ENCODE measurements at regions not wholly inside any gene's neighbourhood (a gene's known extent, or its start where the extent isn't known, plus 50 kb on each side); places are given as distances from the start of the nearest gene placed in this dataset.

DNA sequence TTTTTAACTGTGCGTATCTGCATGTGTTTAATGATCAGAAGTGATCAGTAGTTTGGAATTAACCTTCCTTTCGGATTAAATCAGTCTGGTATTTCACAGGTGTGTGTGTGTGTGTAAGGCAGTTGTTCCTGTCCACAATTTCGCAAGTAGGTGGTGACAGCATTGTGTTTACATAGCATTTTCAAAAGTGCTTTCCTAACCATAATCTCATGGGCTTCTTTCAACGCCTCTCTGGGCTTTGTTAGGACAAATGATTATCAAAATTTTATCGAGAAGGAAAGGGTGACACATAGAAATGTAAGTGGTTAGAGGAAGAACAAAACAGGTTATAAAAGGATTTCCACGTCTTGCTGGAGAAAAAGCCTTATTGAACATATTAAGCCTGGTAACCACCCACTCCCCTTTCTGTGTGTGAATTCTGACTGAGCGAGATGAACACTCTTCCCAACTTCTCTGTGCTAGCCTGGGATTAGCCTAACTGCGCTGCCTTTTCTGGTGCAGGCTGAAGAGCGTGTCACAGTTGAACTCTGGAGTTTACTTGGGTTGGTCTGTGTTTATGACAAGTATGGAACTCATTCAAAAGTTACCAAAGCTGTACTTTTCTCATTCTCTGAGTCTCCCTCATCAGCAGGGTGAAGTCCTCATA, 292.3 kb upstream of the PITRM1 start:
- no peak for DNase-seq (ENCODE audit: low read depth)

DNA sequence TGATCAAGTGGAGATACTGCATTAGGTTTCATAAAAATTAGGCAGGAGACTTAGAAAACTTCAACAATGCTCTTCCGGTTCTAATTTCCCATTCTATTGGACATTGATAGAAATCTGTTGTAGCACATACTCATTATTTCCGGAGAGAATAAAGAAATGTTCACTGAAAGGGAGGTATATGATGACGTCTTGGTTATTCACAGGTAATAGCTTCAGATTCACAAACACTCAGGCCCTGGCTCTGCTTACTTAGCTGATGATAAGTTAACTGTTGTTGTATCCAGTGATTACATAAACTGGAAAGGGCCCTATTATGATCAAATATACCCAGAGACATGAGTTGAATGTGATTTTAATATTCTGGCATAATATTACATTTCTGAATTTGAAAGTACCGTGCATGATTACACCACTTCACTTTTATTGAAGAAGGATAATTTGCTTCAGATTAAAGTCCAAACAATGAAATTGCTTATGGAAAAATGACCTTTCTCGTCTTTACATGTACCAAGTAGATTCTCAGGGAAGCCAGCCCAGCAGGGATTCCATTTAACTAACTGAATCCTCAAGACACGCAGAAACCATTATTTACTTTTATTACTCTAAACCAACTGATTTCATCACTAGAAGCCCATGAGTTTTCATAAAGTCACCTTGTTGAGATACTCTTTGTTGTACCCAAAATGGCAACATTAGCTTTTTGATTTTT, 288.0 kb upstream of the PITRM1 start:
- no peak for DNase-seq (ENCODE audit: low read depth)

DNA sequence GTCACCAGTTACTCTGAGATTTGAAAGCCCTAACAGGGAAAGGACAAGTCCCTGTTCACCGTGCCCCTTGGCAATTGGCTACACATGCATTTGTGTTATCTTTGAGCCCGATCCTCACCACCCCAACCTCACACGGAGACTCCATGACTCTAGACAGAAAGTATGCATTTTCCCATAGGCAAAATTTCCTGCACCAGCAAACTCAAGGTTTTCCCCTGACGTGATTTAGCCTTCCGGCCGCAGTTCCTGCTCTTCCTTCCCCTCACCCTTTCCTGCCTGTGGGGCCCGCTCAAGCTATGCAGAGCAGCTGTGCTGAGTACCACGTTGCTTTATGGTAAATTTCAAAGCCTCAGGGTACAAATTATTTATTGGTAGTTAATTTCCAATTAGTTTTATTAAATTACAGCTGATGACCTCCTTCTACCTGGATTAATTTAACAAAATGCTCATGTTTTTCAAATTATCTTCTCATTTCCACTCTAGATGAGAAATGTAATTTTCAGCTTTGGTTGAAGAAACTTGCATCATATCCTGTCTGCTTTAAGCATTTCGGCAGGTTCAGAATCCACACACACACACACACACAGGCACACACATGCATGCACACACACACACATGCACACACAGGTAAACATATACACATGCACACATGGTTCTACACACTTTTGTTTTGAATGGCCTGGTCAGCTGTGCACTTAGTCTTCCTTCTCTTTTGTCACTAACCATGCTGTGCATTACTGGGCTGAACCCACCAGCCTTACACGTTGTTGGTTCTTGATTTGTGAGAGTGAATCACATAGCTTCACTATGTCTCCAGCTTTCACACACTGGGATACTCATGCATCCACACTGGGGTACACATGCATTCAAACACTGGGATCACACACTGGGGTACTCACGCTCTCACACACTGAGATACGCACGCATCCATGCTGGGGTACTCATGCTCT, 283.1 kb upstream of the PITRM1 start:
- no peak for DNase-seq (ENCODE audit: low read depth)

DNA sequence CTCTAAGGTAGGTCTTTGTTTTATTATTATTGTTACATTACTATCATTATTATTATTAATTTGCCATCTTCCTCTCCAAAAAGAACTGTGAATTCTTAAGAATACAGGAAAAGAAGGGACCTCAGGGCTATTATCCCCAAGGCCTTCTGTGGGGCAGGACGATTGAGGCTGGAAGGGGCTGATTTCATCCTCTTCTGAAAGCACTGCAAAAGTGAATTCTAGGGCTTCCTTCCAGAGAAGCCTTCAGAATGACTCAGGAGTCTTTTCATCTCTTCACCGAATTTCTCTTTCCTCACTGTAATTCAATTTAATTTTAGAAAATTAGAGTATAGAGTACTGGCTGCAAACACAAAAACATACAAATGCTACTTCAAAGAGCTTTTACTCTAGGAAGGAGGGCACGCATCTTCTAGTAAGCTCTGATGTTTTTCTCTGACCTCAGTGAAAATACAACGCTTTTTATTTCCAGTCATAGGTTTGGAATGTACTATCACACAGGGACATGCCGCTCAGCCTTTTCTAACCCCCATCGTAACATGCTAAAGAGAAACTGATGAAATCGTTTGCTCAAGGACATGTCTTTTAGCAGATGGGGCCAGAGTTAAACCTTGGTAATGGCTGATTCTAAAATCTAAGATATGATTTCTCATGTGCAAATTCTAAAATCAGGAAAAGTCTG, 280.2 kb upstream of the PITRM1 start:
- no peak for DNase-seq (ENCODE audit: low read depth)

DNA sequence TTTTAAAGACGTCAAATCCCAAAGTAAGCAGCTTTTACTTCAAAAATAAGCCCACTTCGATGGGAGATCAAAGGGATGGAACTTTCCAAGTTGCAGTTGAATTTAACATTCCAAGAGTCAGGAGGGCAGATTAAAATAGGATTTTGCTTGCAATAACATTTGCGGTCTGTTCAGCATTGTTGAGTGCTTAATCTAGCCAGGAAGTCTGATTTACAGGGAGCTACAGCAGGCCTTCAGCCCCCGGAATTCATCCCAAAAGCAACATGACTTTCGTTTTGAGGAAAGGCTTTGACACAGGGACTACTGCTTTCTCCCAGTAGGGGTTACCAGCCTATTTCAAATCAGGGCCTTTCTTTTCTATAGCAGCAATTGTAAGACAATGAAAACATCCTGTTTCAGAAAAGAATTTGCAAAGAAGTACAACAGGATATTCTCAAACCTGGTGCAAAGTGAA, 279.6 kb upstream of the PITRM1 start:
- no peak for DNase-seq (ENCODE audit: low read depth)

DNA sequence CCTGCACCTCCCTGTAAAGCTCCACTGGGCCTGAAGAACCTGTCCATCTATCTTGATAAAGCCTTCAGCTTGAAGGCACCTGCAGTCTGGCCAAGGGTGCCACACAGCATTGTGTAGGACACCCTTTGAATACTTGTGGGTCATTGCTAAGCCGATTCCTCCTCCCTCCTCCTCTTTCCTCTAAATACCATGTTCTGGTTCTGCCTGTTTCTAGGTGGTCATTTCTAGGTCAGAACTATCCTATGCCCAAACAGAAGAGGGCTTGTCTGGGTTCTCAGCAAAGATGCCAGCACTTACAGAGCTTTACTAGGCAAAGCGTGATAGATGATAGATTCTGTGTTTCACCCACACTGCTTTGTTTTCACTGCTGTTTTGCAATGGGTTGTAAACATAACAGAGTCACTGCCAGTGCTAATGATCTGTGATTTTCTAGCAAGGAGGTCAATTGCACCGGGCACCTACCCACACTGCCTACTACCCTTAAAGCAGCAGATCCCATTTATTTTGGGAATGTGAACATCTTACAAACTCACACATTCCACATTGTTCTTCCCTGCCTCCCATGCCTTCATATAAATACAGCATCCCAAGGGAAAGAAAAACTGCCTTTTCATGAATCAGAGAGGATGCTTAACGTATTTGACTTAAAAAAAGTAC, 279.1 kb upstream of the PITRM1 start:
- no peak for DNase-seq (ENCODE audit: low read depth)

DNA sequence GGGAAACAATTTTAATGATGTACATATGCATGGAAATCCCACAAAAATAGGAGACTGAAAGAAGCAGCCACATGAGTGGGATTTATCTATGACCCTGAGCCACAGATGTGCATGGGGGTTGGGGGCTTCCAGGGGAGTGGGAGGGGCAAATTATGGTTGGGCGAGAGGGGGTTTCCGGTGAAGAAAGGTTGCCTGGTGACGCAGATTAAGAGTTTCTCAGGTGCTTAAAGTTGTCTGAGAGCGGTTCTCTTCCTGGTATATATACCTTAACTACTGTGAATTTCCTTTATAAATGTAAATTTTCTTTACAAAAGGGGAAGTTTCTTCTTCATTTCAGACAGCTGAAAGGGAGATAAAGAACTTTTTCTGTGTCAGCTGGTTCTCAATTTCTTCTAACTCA, 273.6 kb upstream of the PITRM1 start:
- no peak for DNase-seq (ENCODE audit: low read depth)

DNA sequence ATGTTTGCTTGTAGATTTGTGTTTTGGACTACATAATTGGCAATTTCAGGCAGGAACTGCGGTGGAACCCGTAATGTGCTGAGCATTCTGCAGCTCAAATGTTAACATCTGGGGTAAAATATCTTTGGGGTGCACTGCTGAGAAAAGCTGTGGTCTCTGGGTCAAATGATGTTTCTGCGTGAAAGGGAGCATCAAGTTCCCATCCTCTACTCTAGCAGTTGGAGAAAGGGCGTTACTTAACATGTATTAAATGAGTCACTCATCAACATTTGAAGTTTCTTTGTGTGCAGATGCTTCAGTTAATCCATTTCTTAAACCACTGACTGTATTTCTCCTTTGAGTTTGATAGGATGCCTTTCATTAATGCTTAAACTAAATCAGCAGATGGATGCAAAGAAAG, 273.1 kb upstream of the PITRM1 start:
- no peak for DNase-seq (ENCODE audit: low read depth)

DNA sequence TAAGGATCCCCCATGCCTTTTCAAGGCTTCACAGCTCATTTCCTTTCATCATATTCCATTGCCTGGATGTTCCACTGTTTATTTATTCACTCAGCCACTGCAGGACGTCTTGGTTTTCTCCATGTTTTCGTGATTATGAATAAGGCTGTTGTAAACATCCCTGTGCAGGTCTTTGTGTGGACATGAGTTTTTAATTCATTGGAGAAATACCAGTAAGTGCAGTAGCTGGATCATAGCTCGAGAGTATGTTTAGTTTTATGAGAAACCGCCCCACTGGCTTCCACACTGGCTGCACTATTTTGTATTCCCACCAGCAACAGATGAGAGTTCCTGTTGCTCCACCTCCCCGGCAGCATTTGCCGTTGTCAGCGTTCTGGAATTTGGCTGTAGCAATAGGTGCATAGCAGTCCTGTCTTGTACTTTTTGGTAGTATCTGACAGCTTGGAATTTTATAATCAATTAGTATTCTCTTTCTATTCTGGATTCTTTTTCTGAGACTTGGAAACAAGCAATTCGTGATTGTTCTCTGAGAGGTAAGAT, 269.9 kb upstream of the PITRM1 start:
- DNase-seq (ENCODE audit: low read depth), result no peak

DNA sequence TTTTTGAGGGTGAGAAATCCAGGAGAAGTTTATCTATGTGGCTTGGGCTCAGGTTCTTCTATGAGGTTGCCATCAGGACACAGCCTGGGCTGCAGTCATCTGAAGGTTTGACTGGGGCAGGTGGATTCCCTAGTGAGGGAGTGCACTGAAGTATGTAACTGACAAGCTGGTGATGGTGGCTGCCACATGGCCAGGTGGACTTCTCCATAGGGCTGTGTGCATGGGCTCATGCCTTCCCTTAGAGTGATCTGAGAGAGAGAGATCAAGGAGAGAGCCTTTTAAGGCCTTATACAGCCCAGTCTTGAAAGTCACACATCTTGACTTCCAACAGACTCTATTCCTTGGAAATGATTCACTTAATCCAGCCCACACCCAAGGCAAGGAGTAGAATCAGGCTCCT, 266.6 kb upstream of the PITRM1 start:
- no peak for DNase-seq (ENCODE audit: low read depth)

DNA sequence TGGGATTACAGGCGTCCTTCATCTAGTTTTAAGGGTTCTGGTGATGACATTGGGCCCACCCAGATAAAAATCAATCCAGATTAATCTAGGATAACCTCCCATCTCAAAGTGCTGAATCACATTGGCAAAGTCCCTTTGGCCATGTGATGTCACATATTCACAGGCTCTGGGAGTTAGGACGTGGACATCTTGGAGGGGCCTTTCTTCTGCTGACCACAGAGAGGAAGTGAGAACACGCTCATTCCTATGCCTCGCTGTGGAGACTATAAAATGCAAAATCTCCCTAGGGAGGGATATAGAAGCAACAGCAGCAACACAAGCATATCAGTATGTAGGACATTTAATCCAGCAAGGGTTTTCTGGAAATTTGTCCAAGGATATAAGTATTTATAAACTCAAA, 266.0 kb upstream of the PITRM1 start:
- no peak for DNase-seq (ENCODE audit: low read depth)

DNA sequence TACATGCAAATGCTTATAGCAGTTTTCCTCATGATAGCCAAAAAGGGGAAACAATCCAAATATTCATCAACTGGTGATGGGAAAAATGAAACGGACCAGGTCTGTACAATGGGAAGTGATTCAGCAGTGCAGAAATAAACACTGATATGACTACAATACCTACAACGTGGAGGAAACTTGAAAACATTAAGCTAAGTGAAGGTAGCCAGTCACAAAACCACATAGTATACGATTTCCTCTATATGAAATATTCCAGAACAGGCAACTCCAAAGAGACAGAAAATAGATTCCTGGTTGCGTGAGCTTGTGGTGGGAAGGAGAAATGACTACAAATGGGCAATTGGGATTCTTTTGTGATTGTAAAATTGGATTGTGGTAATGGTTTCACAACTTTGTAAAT, 263.1 kb upstream of the PITRM1 start:
- DNase-seq (ENCODE audit: low read depth), result no peak

DNA sequence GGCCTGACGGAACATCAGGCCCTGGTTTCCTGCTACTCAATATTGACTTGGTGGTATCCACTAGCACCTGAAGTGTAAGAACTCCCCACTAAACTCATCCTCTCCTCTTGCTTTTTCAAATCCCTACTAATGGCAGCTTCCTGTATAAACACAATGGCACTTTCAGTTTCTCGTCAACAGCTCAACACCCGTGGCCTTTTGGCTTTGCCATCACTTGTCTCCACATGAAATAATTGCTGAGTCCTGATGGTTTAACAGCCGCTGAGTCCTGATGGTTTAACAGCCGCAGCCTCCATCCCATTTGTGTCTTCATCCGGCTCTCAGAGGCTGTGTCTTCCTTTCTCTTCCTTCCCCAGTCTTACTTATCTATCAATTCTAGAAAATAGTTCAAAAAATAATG, 261.4 kb upstream of the PITRM1 start:
- no peak for DNase-seq (ENCODE audit: low read depth)

DNA sequence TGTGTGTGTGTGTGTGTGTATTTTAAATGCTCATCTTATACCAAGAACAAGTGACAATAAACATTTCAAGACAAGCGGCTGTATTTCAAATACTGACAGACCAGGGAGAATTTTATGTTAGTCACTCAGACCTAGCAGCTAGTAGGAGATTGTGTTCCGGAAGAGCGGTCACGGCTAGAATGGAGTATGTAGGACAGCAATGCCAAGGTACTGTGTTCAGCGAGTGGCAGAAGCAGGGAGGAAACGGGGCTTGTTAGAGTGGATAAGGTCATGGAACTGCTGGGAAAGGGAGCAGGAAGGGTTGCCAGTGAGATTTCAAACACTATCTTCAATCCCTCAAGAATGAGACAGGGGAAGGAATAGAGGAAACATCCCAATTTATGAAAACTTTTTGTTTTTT, 260.5 kb upstream of the PITRM1 start:
- DNase-seq (ENCODE audit: low read depth), result no peak

DNA sequence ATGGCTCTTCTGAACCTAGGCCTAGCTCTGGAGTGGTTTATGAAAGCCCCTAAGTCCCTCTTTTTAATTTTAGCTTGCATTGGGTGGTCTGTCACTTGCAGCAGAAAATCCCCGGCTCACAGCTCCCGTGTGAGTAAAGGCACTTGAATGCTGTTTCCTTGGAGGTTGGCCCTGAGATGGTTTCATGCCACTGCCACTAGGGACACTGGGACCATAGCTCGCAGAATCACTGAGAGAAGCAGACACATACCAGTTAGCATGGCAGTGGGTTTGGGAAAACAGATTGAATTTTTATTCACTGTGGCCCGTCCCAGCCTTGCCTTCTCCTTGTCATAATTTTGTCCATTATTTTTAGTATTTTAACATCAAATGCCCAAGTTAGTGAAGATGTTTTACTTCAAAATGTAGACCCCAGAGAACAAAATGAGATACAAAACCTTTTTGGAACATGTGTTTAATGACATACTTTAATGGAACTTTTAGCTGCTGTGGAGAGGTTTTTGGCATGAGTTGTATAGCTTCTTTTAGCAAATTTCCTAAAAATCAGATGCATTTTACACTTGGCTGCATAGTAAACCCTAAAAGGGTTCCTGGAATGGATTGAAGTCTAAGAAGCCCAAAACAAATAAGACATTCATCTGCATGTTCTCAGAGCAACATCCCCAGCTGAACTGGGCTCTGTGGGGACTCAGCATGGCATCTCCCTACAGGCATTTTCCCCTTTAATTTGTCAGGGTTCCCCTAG, 259.7 kb upstream of the PITRM1 start:
- no peak for DNase-seq (ENCODE audit: low read depth)

DNA sequence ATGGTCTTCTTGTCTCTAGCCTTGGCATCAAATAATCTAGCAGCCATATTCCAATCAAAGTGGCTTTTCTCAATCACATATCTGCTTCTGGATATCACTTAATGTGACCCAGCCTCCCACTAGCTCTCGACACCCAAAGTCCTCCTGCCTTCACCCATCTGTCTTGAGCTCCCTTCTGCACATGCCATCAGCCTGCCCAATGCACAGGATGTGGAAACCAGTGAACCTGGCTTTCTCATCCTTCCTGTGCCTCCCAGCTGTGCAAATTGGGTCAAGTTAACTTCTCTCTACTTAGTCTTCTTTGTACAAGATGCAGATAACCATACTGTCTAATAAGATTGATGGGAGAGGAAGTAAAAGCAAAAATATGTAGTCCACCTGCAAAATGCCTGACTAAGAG, 257.9 kb upstream of the PITRM1 start:
- no peak for DNase-seq (ENCODE audit: low read depth)

DNA sequence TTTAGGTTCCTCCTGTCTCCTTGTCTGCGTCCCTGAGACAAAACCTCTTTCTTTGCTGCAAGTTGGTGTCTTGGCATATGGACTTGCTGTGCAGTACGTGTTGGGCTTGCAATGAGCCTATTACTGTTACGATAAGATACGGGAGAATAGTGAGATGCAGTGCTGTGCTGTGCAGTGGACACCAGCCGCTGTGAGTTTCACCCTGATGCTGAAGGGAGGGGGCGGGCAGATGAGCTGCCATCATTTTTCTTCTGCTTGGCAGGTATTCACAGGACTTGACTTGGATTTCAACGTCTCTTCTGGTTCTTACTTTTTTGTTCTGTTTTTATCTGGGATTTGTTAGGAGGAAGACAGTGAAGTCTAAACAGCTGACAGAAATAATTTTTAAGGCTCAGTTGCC, 257.1 kb upstream of the PITRM1 start:
- DNase-seq (ENCODE audit: low read depth), result no peak

DNA sequence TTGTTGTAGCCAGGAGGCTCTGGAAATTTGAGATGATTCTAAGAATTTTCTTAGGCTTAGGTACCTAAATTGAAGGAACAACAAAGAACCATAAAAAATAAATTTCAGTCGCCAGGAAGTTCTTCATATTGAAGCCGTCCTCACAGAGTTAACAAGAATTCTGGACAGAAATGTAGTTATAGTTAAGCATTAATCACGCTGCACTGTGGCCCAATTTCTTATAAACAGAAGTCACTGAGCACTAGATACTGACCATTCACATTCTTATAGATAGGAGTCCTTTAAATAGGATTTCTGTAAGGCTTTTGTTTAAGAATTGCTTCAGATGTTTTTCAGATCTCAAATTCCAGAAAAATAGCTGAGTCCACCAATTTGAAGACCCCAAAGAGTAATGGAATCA, 256.2 kb upstream of the PITRM1 start:
- DNase-seq (ENCODE audit: low read depth), result no peak

DNA sequence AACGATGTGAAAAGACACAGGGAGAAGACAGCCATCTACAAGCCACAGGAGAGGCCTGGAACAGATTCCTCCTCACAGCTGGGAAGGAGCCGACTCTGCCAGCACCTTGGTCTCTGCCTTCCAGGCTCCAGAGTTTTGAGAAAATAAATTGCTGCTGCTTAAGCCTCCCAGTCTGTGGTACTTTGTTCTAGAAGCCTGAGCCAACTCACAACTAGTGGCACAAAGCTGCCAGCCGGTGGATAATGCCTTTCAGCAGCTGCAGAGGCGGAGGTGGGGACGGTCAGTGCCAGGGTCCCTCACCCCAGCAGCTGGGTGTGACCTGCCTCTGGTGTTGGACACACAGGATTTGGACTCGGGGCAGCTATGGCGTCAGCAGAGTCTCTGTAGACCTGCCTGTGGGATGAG, 255.4 kb upstream of the PITRM1 start:
- no peak for DNase-seq (ENCODE audit: low read depth)

DNA sequence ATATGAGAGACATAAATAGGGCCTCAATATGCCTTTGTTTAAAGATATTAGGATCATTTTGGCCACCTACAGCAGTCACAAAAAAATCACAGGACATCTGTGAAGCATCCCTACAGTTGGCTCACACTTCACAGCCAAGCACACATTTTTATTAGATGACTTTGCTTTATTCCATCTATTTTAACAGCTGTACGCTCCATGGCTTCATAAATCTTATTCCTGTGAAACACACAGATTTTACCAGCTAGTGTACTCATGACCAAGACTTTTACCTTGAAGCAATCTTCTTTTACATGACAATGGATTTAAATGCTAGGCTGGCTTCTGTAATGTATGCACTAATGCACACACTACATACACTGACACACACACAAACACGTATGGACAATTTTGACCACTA, 254.8 kb upstream of the PITRM1 start:
- DNase-seq (ENCODE audit: low read depth), result no peak

All from activated T-helper 1 cell treated with Interleukin-2 at 50 U/mL for 16 hours (primary cell).